ENCODE measurements at regions not wholly inside any gene's neighbourhood (a gene's known extent, or its start where the extent isn't known, plus 50 kb on each side); places are given as distances from the start of the nearest gene placed in this dataset.

DNA sequence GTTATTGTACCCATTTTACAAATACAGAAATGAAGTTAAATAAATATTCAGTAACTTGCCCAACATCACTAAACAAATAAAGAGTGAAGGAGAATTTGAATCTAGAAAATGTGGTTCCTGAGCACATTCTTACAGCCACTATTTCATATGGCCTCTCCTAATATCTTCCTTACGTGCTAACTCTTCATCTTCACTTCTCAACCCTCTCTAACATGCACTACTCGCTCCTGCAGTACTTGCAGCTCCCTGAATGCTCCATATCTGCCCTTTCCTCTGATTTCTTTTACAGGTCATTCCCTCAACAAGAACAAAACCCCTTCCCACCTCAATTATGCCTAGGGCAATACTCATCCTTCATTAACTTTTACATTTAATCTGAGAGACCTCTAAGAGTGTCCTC is 711.5 kb downstream of the CETN3 start:
- TF ChIP-seq, protein P1, sequence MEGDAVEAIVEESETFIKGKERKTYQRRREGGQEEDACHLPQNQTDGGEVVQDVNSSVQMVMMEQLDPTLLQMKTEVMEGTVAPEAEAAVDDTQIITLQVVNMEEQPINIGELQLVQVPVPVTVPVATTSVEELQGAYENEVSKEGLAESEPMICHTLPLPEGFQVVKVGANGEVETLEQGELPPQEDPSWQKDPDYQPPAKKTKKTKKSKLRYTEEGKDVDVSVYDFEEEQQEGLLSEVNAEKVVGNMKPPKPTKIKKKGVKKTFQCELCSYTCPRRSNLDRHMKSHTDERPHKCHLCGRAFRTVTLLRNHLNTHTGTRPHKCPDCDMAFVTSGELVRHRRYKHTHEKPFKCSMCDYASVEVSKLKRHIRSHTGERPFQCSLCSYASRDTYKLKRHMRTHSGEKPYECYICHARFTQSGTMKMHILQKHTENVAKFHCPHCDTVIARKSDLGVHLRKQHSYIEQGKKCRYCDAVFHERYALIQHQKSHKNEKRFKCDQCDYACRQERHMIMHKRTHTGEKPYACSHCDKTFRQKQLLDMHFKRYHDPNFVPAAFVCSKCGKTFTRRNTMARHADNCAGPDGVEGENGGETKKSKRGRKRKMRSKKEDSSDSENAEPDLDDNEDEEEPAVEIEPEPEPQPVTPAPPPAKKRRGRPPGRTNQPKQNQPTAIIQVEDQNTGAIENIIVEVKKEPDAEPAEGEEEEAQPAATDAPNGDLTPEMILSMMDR (IDR thresholded peaks at IDR 0.05; ENCODE audit: insufficient read depth, low read depth, low read length): no peak
- no peak for TF ChIP-seq EZH2 (IDR thresholded peaks at IDR 0.05; ENCODE audit: insufficient read depth, low read length)
